K562 (cell line): ENCODE measurements at regions not wholly inside any gene's neighbourhood (a gene's known extent, or its start where the extent isn't known, plus 50 kb on each side); places are given as distances from the start of the nearest gene placed in this dataset.

Experiments used
- ARID2 ChIP-seq: fragments of 450-650 bp; IDR thresholded peaks from 2 replicates; pipeline ENCODE4 v1.6.1; 2017; ENCODE audit warnings: antibody characterized with exemption, mild to moderate bottlenecking
- CHD7 ChIP-seq: fragments of 200-600 bp; sonication (generic); IDR thresholded peaks from one replicate; pipeline ENCODE4 v1.6.1; 2012; ENCODE audit warnings: mild to moderate bottlenecking, low read depth, low read length, inconsistent platforms

DNA sequence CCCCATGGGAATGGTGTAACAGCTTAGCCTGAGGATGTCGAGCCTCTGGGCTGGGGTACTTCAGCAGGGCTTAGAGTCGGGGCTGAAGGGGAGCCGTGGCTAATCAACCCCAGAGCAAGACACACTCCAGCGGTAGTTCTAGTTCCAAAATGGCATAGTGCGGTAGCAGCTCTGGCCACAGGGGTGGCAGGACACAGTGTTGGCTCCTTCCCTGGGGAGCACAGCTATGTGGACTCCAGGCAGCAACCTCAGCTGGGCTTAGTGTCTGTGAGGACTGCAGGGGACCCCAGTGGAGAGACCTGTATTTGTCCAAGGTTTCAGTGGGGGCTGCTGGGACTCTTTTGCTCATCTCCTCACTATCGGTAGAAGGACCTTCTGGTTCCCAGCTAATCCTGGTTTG is 70.8 kb upstream of the PCDH20 start (continued):
- TF ChIP-seq CHD7: no peak
- TF ChIP-seq ARID2: no peak
